Caki2 (cell line): ENCODE measurements at regions not wholly inside any gene's neighbourhood (a gene's known extent, or its start where the extent isn't known, plus 50 kb on each side); places are given as distances from the start of the nearest gene placed in this dataset.
A peak's percentile ranks its signal among the peaks of the same experiment; 100 is the strongest.
"Not testable (repeated sequence)": the region's sequence is repeated elsewhere in the genome, so short reads cannot be mapped to it uniquely, and the experiment has no call there.

Experiments
- DNase-seq: peaks from one replicate; pipeline ENCODE4 v3.0.0-alpha.2; 2015; ENCODE audit warnings: low read depth
- in situ Hi-C: cut with HindIII; loops from 2 replicates; pipeline ENCODE4 v1.10.0; 2016; ENCODE audit warnings: low sequenced_read_pairs, low pct_unique_long_range_greater_than_20kb, mixed read lengths

DNA sequence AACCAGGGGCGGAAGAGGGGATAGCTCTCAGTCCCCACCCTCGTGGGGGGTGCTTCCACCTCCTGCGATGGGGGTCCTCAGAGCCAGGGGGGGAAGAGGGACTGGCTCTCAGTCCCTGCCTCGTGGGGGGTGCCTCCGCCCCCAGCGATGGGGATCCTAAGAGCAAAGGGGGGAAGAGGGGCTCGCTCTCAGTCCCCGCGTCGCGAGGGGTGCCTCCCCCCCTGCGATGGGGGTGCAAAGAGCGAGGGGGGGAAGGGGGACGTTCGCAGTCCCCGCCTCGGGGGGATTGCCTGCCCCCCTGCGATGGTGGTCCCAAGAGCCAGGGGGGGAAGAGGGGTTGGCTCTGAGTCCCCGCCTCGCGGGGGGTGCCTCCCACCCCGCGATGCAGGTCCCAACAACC, 159.9 kb downstream of the ATP6V0E2 start:
- DNase-seq, in situ Hi-C loops: not testable (repeated sequence)

GRCh38 chr7:150035769-150036168, 162.0 kb downstream of the ATP6V0E2 start:
- in situ Hi-C loops, DNase-seq: not testable (repeated sequence)

DNA sequence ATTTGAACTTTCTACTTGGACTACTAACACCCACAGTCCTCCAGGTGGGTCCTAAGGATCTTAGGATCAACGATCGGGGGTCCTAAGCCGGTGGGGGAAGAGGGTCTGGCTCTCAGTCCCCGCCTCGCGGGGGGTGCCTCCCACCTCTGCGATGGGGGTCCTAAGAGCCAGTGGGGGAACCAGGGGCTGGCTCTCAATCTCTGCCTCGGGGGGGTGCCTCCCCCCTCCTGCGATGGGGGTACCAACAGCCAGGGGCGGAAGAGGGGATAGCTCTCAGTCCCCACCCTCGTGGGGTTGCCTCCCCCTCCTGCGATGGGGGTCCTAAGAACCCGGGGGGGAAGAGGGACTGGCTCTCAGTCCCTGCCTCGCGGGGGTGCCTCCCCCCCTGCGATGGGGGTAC, 165.3 kb downstream of the ATP6V0E2 start:
- in situ Hi-C loops, DNase-seq: not testable (repeated sequence)

- DNase-seq, in situ Hi-C loops: not testable (repeated sequence)
Measured at GRCh38 chr7:150042281-150042680, 168.5 kb downstream of the ATP6V0E2 start.

- in situ Hi-C loops, DNase-seq: not testable (repeated sequence)
Measured at GRCh38 chr7:150044771-150045170, 171.0 kb downstream of the ATP6V0E2 start.

DNA sequence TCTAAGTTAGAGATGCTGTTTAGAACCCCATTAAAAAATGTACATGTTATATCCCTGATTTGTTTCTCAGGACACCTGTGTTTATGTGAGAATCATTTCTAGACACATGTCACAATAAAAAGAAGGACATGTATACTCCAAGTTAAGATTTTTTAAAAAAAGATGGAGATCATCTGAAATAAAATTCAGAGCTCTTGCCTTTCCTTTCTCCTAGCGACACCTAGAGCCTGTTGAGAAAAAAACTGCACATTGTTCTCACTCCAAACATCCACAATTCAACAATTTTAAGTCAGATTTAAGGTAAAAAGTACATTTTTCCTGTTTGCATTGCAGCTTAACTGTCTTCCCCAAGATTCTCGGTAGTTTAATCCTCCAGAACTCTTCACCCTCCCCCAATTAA, 171.8 kb downstream of the ATP6V0E2 start:
- in situ Hi-C loops, DNase-seq: not testable (repeated sequence)

DNA sequence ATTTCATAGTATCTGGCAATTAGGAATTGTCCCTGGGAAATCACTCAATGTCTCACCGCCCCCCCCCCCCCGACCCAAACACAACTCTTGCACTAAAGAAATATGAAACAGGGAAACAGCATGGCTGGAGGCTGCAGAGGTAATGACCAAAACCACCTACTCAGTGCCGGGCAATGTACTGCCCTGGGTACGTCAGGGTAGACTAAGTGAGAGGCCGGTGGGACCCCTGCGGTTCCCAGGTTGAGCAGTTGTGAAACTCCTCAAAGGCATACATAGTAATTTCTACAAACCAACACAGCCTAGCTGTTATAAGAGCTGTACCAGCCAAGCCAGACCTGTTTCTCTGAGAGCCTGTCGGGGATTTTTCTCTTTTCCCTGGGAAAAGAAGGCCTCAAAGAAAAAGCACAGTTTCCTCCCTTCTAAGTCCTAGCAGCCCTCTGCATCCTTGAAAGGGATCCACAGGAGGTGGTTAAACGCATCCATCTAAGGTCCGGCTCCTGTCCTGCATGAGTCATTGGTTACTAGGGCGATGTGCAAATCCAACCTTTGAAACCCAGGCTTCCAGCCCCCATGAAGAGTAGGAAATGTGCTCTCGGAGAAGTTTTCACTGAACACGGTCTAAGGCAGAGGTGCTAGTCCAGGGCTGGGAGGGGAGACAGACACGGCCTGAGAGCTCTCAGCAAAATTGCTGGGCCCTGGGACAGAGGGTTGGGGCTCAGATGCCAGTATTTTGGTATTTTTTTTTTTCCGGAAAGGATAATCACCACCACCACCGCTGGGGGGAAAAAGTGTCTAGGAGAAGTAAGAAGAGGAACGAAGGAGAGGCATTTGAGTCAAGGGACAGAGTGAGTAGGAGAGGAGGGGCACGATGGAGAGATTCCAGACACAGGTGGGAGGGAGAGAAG, 172.8 kb downstream of the ATP6V0E2 start:
- in situ Hi-C loops, DNase-seq: not testable (repeated sequence)

- in situ Hi-C loops, DNase-seq: not testable (repeated sequence)
Measured at GRCh38 chr7:150047329-150047728, 173.6 kb downstream of the ATP6V0E2 start.

DNA sequence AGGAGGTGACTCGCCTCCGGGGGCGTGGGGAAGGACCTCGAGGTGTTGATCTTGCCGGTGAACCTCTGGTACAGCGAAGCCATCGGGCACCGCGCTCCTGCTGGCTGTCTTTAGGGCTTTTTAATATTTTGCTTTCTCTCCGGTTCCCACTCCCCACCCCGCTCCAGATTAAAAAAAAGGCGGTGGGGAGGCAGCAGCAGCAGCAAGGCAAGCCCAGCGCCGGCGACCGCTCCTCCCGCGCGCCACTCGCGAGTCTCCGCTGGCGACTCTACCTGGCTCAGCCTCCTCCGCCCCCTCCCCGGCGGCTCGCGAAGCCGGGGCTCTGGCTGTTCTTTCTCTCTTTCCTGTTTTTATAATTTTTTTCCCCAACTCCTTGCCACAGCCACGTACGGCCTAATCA, 174.0 kb downstream of the ATP6V0E2 start:
- in situ Hi-C loops, result not testable (repeated sequence)

DNA sequence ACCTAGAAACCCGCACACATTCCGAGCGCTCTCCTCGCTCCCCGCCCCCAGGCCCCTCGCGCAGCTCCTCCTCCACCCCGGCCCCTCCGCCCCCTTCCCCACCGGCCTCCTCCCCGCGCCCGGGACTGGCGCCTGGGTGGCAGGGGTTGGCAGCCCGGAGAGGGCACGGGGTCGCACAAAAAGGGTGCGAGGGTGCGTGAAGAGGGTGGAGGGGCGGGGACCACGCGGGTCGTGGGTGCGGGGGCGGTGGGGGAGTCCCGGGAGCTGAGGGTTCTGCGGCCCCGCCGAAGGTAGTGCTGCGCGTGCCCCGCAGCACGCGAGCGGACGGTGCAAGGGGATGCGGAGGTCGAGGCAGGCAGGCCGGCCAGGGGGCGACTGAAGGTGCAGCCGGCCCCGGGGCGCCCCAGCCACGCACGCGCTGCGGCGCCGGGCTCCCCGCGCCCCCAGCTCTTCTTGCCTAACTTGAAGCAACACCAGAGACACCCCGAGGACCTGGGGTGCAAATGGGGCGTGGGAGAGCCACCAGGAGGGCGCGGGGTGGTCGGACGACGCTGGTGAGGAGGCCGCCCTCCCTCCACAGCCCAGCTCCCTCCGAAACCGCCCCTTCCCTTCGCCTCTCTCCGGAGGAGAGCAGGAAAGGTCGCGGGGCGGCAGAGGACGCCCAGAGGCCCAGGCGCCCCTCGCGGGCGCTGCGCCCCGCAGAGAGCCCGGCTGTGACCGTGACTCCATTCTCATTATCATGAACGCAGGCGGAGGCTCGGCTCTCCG, 174.7 kb downstream of the ATP6V0E2 start:
- in situ Hi-C loops, DNase-seq: not testable (repeated sequence)

More for the DNA sequence above, 174.0 kb downstream of the ATP6V0E2 start:
- not testable (repeated sequence) for DNase-seq

DNA sequence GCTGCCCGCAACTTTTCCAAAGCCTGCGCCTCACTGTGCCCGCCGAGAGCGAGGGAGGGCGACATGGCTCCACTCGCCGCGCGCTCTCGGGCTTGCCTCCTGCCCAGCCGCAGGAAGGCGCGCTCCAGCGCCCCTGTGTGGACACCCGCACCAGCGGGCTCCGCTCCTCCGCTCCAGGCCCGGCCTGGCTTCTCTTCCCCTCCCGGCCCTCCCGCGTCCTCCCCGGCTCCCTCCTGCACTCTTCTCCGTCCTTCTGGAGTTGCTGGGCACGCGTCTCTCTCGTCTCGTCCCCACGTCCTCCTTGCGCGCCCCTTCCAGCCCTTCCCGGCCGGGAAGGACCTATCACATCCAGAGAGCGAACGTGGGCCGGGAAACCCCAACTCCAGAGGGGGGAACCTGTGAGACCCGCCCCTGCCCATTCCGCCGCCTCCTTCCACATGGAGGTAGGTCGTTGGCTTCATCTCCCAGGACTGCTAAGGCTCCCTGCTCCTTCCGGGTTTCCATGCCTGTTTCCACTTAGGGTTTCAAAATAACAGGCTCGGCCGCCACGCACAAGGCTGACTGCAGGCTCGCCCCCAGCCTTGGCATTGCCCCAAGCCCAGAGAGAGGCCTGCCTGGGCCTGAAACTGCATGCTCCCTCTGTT, 175.4 kb downstream of the ATP6V0E2 start:
- in situ Hi-C loops, result not testable (repeated sequence)
- DNase-seq, result peak; percentile 21

- in situ Hi-C loops, DNase-seq: not testable (repeated sequence)
Measured at GRCh38 chr7:150053396-150053795, 179.6 kb downstream of the ATP6V0E2 start.

DNA sequence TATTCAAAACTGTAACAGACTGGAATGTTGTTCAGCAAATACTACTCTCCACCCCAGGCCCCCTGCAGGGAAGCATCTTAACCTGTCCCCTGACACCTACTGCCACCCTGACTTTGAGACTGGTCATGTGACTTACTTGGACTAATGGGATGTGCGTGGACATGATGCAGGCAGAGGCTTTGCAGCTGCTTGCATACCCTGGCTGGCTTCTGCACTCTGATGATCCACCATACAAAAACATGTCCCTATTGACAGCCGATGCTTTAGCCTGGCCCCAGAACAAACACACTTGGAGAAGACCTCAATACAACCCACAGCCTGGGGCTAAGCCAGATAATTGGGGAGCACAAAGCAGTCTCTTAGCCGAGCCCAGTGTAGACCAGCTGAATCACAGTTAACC, 180.5 kb downstream of the ATP6V0E2 start:
- in situ Hi-C loops, DNase-seq: not testable (repeated sequence)

GRCh38 chr7:150060259-150061221, 186.8 kb downstream of the ATP6V0E2 start:
- DNase-seq, in situ Hi-C loops: not testable (repeated sequence)

DNA sequence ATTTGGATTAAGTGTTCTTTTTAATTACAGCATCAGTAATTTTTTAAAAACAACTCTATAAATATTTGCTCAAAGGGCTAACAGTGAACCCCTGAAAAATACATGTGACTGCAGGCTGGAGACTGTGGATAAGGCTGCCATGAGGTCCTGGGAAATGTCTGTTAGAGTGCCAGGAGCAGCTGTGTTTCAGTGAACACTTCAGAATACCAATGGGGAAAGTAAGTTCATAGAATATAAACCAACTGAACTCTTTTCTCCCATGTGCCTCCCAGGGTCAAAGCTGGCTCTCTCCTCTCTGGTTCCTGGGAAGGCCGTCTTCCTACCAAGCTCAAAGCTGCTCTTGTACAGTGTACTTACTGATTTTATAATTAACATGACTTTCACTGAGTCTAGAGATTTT, 189.4 kb downstream of the ATP6V0E2 start:
- DNase-seq, in situ Hi-C loops: not testable (repeated sequence)

DNA sequence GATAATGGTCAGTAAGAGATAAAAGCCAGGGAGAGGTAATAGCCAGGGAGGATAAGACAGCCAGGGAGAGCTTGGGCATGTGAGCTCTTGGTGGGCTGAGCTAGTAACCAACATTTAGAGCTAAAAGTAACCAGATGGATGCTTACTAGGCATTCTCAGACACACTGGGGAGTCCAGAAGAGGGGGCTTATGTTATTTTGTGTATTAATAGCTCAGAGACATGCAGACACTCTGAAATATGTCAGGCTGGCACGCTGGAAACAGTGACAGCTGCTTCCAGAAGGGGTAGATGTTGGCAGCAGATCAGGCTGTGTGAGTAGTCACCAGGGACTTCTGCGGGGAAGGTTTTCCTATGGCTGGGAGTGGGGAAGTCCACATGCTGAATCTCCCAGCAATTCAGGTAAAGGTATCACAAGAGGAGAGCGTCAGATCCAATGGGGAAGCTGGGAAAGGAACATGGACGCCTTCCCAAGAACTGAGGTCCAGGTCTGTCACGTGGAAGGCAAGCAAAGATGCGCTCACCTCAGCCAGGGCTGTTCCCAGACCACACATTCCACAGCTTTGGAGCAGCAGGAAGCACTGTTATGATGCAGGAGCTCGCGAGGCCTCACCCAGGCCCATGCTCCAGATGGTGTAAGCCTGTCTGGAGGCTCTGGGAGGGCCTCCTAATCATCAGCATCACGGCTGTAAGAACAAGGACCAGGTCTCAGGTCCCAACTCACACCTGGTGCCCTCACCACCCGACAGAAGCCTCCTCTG, 196.0 kb downstream of the ATP6V0E2 start:
- in situ Hi-C loops, result not testable (repeated sequence)

GRCh38 chr7:150077543-150077942, 203.8 kb downstream of the ATP6V0E2 start:
- DNase-seq, in situ Hi-C loops: not testable (repeated sequence)

More for the DNA sequence above, 196.0 kb downstream of the ATP6V0E2 start:
- DNase-seq, result not testable (repeated sequence)
